Heart left ventricle (tissue), 16 donors: ENCODE measurements at regions not wholly inside any gene's neighbourhood (a gene's known extent, or its start where the extent isn't known, plus 50 kb on each side); places are given as distances from the start of the nearest gene placed in this dataset.
"Not testable (repeated sequence)": the region's sequence is repeated elsewhere in the genome, so short reads cannot be mapped to it uniquely, and the experiment has no call there.

Source experiments
- ATAC-seq, 4 donors: fragments of 200-7000 bp; cut with Tn5 transposase; one replicate each; pipeline ENCODE4 v1.9.1; 2020 to 2022; ENCODE audit warnings: moderate library complexity in 4 of 4, mild to moderate bottlenecking in 3 of 4, moderate number of reproducible peaks in 1 of 4
- DNase-seq, 5 donors: peaks; one replicate each; pipeline ENCODE4 v3.0.0-alpha.2; 2020
- H3K27ac ChIP-seq, 12 donors: fragments of 200-600 bp; sonication (generic) in 4 of 12; one replicate each; pipeline versions ENCODE4 v1.5.0 to v1.8.0; 2016 to 2022; ENCODE audit warnings: mild to moderate bottlenecking in 2 of 12
- H3K27me3 ChIP-seq, 9 donors: fragments of 200-600 bp; sonication (generic) in 2 of 9; one replicate each; pipeline versions ENCODE4 v1.5.1 to v1.8.0; 2016 to 2022; ENCODE audit warnings: mild to moderate bottlenecking in 3 of 9
- H3K36me3 ChIP-seq, 9 donors: fragments of 200-600 bp; sonication (generic) in 2 of 9; one replicate each; pipeline versions ENCODE4 v1.5.0 to v1.8.0; 2018 to 2022; ENCODE audit warnings: mild to moderate bottlenecking in 2 of 9
- H3K4me1 ChIP-seq, 12 donors: fragments of 200-600 bp; sonication (generic) in 4 of 12; one replicate each; pipeline versions ENCODE4 v1.5.0 to v1.8.0; 2016 to 2022; ENCODE audit warnings: mild to moderate bottlenecking in 3 of 12
- H3K4me3 ChIP-seq, 12 donors: fragments of 200-600 bp; sonication (generic) in 4 of 12; one replicate each; pipeline versions ENCODE4 v1.5.0 to v1.8.0; 2017 to 2022; ENCODE audit warnings: mild to moderate bottlenecking in 9 of 12, moderate library complexity in 4 of 12
- H3K9me3 ChIP-seq, 12 donors: fragments of 200-600 bp; sonication (generic) in 4 of 12; one replicate each; pipeline versions ENCODE4 v1.5.0 to v1.8.0; 2016 to 2022; ENCODE audit warnings: mild to moderate bottlenecking in 1 of 12
- CTCF ChIP-seq, 12 donors: fragments of 200-600 bp; sonication (generic) in 4 of 12; IDR thresholded peaks; one replicate each; pipeline versions ENCODE4 v1.5.0 to v1.8.0; 2018 to 2022; ENCODE audit warnings: antibody characterized with exemption in 12 of 12, mild to moderate bottlenecking in 5 of 12
- POLR2A ChIP-seq, 2 donors: fragments of 450-650 bp; IDR thresholded peaks; one replicate each; pipeline ENCODE4 v1.6.1; 2017; ENCODE audit warnings: antibody characterized with exemption in 2 of 2, mild to moderate bottlenecking in 2 of 2, moderate library complexity in 2 of 2
- WGBS, 4 donors: extraction: QIAGEN DNeasy Blood & Tissue Kit in 2 of 4; methylation state at CpG; one replicate each; pipeline versions ENCODE4 v1.1.5 to v1.1.7; 2013 to 2018; 5-methylcytosine and 5-hydroxymethylcytosine counted together
- intact Hi-C, 10 donors: fragments of 100-400 bp; cut with DNase I; formaldehyde crosslinking; loops; one replicate each; pipeline versions ENCODE4 v1.11.1 to v1.14.2; 2022
- donor health status: ischemic (EF 13 %, LVEDD 7.1; RV severe dilation, severe dysfunction).
- donor health status: healthy with polysubstance abuse.
- donor health status: DM: no; HTN: yes; CAD: no.
- donor health status: DM: no; HTN: no; CAD: no.
- donor health status: ischemic (EF 25% LVEDD 6.9; RV normal size, moderate dysfunction).
- donor health status: ischemic (EF 25% LVEDD 5.7; RV mildly dilated, moderate dysfunction).
- donor health status: healthy.
- donor health status: DM: yes; HTN: yes; CAD: no.
- donor health status: ischemic (EF 35%, LVEDD 5.7; RV mildly dilated, moderate dysfunction).
- donor health status: nonischemic (EF 11% LVEDD 7.7; RV severe dilation, severe dysfunction).
- donor health status: DM: yes; HTN: yes; CAD: no.
- donor health status: PGD.
- donor health status: ischemic (EF 29% LVEDD 5.4; RV normal size, mild dysfunction).
- donor health status: nonischemic (EF 23%, LVEDD 6.1; RV moderate dilation, normal function).

GRCh38 chr2:223487214-223487846 lies 114.8 kb downstream of the SCG2 start:
- Histone ChIP-seq H3K36me3 (no peaks in the 10 kb centered on the region), H3K9me3 (peaks cover 0 to 11% (median 0%) of the 10 kb centered on the region in 12 donors), H3K27ac (no peak overlapping the region), H3K4me3 (no peak overlapping the region), H3K27me3 (no peaks in the 10 kb centered on the region), H3K4me1 (no peaks in the 10 kb centered on the region)
- ATAC-seq: no peak
- WGBS, 4 donors: 78 to 80% (median 78%) methylated on average over 2 of the region's 2 CpGs
- intact Hi-C loops: no loop called here
- no peak for DNase-seq
- TF ChIP-seq CTCF (IDR thresholded peaks at IDR 0.05) (no peak), POLR2A (IDR thresholded peaks at IDR 0.05) (no peak)

- Histone ChIP-seq H3K9me3 (peaks cover 0 to 11% (median 0%) of the 10 kb centered on the region in 12 donors), H3K4me1 (no peaks in the 10 kb centered on the region), H3K4me3 (no peak overlapping the region), H3K27ac (no peak overlapping the region), H3K27me3 (no peaks in the 10 kb centered on the region), H3K36me3 (no peaks in the 10 kb centered on the region)
- intact Hi-C loops: no loop called here
- DNase-seq: no peak
- 40 to 52% (median 50%) methylated on average over 4 of the region's 4 CpGs for WGBS, 4 donors
- no peak for ATAC-seq
- no peak for TF ChIP-seq POLR2A (IDR thresholded peaks at IDR 0.05)
- no peak for TF ChIP-seq CTCF (IDR thresholded peaks at IDR 0.05)
These were observed 113.3 kb downstream of the SCG2 start for GRCh38 chr2:223488814-223489213.

GRCh38 chr2:223494496-223494895 lies 107.7 kb downstream of the SCG2 start:
- Histone ChIP-seq H3K27me3 (peaks cover 0 to 2% (median 0%) of the 10 kb centered on the region in 9 donors), H3K36me3 (no peaks in the 10 kb centered on the region), H3K9me3 (peaks cover 0 to 11% (median 0%) of the 10 kb centered on the region in 12 donors), H3K4me1 (no peaks in the 10 kb centered on the region), H3K4me3 (no peak overlapping the region), H3K27ac (no peak overlapping the region)
- TF ChIP-seq CTCF (IDR thresholded peaks at IDR 0.05) (no peak), POLR2A (IDR thresholded peaks at IDR 0.05) (no peak)
- 74 to 82% (median 81%) methylated on average over 2 of the region's 2 CpGs for WGBS, 4 donors
- DNase-seq: no peak
- ATAC-seq: no peak
- intact Hi-C loops: no loop called here

- WGBS, 4 donors: 68 to 75% (median 74%) methylated on average over 2 of the region's 2 CpGs
- Histone ChIP-seq H3K4me1 (no peaks in the 10 kb centered on the region), H3K27me3 (peaks cover 0 to 2% (median 0%) of the 10 kb centered on the region in 9 donors), H3K27ac (no peak overlapping the region), H3K9me3 (peaks cover 0 to 9% (median 0%) of the 10 kb centered on the region in 12 donors), H3K4me3 (no peak overlapping the region), H3K36me3 (no peaks in the 10 kb centered on the region)
- DNase-seq (no peak), ATAC-seq (no peak)
- TF ChIP-seq POLR2A (IDR thresholded peaks at IDR 0.05) (no peak), CTCF (IDR thresholded peaks at IDR 0.05) (no peak)
- intact Hi-C loops: no loop called here
These were observed 107.2 kb downstream of the SCG2 start for GRCh38 chr2:223494942-223495341.

- H3K36me3 ChIP-seq, H3K9me3 ChIP-seq, intact Hi-C loops, H3K4me1 ChIP-seq, H3K27ac ChIP-seq, ATAC-seq, DNase-seq, H3K4me3 ChIP-seq, H3K27me3 ChIP-seq: not testable (repeated sequence)
- 87 to 90% (median 89%) methylated on average over 2 of the region's 2 CpGs for WGBS, 4 donors
These were observed 105.3 kb downstream of the SCG2 start for GRCh38 chr2:223496853-223497252.
